ENCODE measurements at regions not wholly inside any gene's neighbourhood (a gene's known extent, or its start where the extent isn't known, plus 50 kb on each side); places are given as distances from the start of the nearest gene placed in this dataset.

- no peak for DNase-seq
Measured at GRCh38 chr5:4866131-4866659, 273.9 kb upstream of the ADAMTS16 start.

GRCh38 chr5:4866817-4867216 lies 273.3 kb upstream of the ADAMTS16 start:
- DNase-seq: no peak

GRCh38 chr5:4868140-4868735 lies 271.9 kb upstream of the ADAMTS16 start:
- DNase-seq: peak; percentile 19

- DNase-seq: no peak
Measured at GRCh38 chr5:4873652-4874051, 266.5 kb upstream of the ADAMTS16 start.

GRCh38 chr5:4874097-4874496 lies 266.0 kb upstream of the ADAMTS16 start:
- no peak for DNase-seq

- DNase-seq: no peak
Measured at GRCh38 chr5:4875942-4876341, 264.2 kb upstream of the ADAMTS16 start.

- no peak for DNase-seq
Measured at GRCh38 chr5:4876804-4877203, 263.3 kb upstream of the ADAMTS16 start.

- DNase-seq: no peak
Measured at GRCh38 chr5:4877579-4877978, 262.6 kb upstream of the ADAMTS16 start.

GRCh38 chr5:4879075-4879474 lies 261.1 kb upstream of the ADAMTS16 start:
- no peak for DNase-seq

GRCh38 chr5:4879693-4880303 lies 260.3 kb upstream of the ADAMTS16 start:
- DNase-seq: peak; percentile 16

- DNase-seq: no peak
Measured at GRCh38 chr5:4880304-4880741, 259.8 kb upstream of the ADAMTS16 start.

- no peak for DNase-seq
Measured at GRCh38 chr5:4881366-4882002, 258.6 kb upstream of the ADAMTS16 start.

- DNase-seq: no peak
Measured at GRCh38 chr5:4882186-4882585, 257.9 kb upstream of the ADAMTS16 start.

- DNase-seq: no peak
Measured at GRCh38 chr5:4883360-4883759, 256.8 kb upstream of the ADAMTS16 start.

- DNase-seq: no peak
Measured at GRCh38 chr5:4893063-4893744, 246.9 kb upstream of the ADAMTS16 start.

- no peak for DNase-seq
Measured at GRCh38 chr5:4896328-4896727, 243.8 kb upstream of the ADAMTS16 start.

GRCh38 chr5:4901305-4901811 lies 238.8 kb upstream of the ADAMTS16 start:
- DNase-seq: no peak

GRCh38 chr5:4901924-4902323 lies 238.2 kb upstream of the ADAMTS16 start:
- no peak for DNase-seq

GRCh38 chr5:4905674-4906520 lies 234.2 kb upstream of the ADAMTS16 start:
- no peak for DNase-seq

- DNase-seq: no peak
Measured at GRCh38 chr5:4906786-4907185, 233.3 kb upstream of the ADAMTS16 start.

GRCh38 chr5:4907571-4907970 lies 232.6 kb upstream of the ADAMTS16 start:
- DNase-seq: no peak

- DNase-seq: no peak
Measured at GRCh38 chr5:4909086-4909485, 231.0 kb upstream of the ADAMTS16 start.

Measured in NCI-H69 (cell line).